DND-41 (cell line): ENCODE measurements at regions not wholly inside any gene's neighbourhood (a gene's known extent, or its start where the extent isn't known, plus 50 kb on each side); places are given as distances from the start of the nearest gene placed in this dataset.

Experiments
- CTCF ChIP-seq: IDR thresholded peaks from 2 replicates; pipeline ENCODE4 v1.5.1; 2012; ENCODE audit warnings: borderline replicate concordance, low read length, moderate library complexity, mild to moderate bottlenecking; ENCODE audit not compliant: poor library complexity, severe bottlenecking; ENCODE audit errors: extremely low read depth
- EZH2 ChIP-seq: IDR thresholded peaks from 3 replicates; pipeline ENCODE4 v1.6.1; 2012; ENCODE audit warnings: borderline replicate concordance, low read depth, mild to moderate bottlenecking, moderate library complexity, low read length, inconsistent platforms; ENCODE audit not compliant: severe bottlenecking

- TF ChIP-seq CTCF: no peak
- TF ChIP-seq EZH2: no peak
Measured at GRCh38 chrX:140149761-140150160, 184.4 kb upstream of the CXorf66 start.
